Ovary (tissue), 7 donors: ENCODE measurements at regions not wholly inside any gene's neighbourhood (a gene's known extent, or its start where the extent isn't known, plus 50 kb on each side); places are given as distances from the start of the nearest gene placed in this dataset.
"Not testable (repeated sequence)": the region's sequence is repeated elsewhere in the genome, so short reads cannot be mapped to it uniquely, and the experiment has no call there.

Experiments
- DNase-seq, 5 donors: peaks; one replicate each; pipeline ENCODE4 v3.0.0-alpha.2; 2019 to 2020
- H3K27ac ChIP-seq, 2 donors: fragments of 200-600 bp; one replicate each; pipeline versions ENCODE4 v1.5.1 to v1.8.0; 2019 to 2022
- H3K27me3 ChIP-seq: fragments of 200-600 bp; one replicate; pipeline ENCODE4 v1.8.0; 2022
- H3K36me3 ChIP-seq: fragments of 200-600 bp; sonication (generic); one replicate; pipeline ENCODE4 v1.5.1; 2019
- H3K4me1 ChIP-seq: one replicate; pipeline ENCODE4 v1.8.1; 2013; ENCODE audit warnings: mild to moderate bottlenecking, moderate library complexity; ENCODE audit not compliant: insufficient read depth
- H3K4me3 ChIP-seq: fragments of 200-600 bp; sonication (generic); one replicate; pipeline ENCODE4 v1.5.1; 2017
- H3K9me3 ChIP-seq, 2 donors: fragments of 200-600 bp in 1 of 2; sonication (generic) in 1 of 2; one replicate each; pipeline versions ENCODE4 v1.5.1 to v1.8.1; 2013 to 2019; ENCODE audit warnings: mild to moderate bottlenecking in 1 of 2, moderate library complexity in 1 of 2
- CTCF ChIP-seq, 3 donors: fragments of 450-650 bp in 2 of 3; fragments of 200-600 bp in 1 of 3; IDR thresholded peaks; one replicate each; pipeline versions ENCODE4 v1.5.1 to v1.8.0; 2016 to 2022; ENCODE audit warnings: antibody characterized with exemption in 3 of 3, mild to moderate bottlenecking in 1 of 3
- EP300 ChIP-seq: sonication (generic); formaldehyde crosslinking; IDR thresholded peaks from one replicate; pipeline ENCODE4 v1.6.1; 2017; ENCODE audit warnings: antibody characterized with exemption
- POLR2A ChIP-seq: fragments of 450-650 bp; IDR thresholded peaks from one replicate; pipeline ENCODE4 v1.6.1; 2017; ENCODE audit warnings: antibody characterized with exemption, mild to moderate bottlenecking, moderate library complexity
- WGBS, 3 donors: extraction: QIAGEN DNeasy Blood & Tissue Kit in 1 of 3; methylation state at CpG; one replicate each; pipeline versions ENCODE4 v1.1.5 to v1.1.7; 2013 to 2017; 5-methylcytosine and 5-hydroxymethylcytosine counted together
- intact Hi-C, 4 donors: fragments of 100-400 bp; cut with DNase I; formaldehyde crosslinking; loops; one replicate each; pipeline versions ENCODE4 v1.11.0 to v1.15.1; 2022 to 2023
- donor health status: DM: no; HTN: no; CAD: no; lungs with moderate emphysema.
- donor health status: DM: no; HTN: no; CAD: no.
- donor health status: Bipolar disorder and iron deficiency.
- donor health status: DM: no; HTN: no; CAD: no.
- donor health status: DM: yes; HTN: yes; CAD: no.

- TF ChIP-seq EP300 (no peak), POLR2A (no peak), CTCF (IDR thresholded peaks at IDR 0.05) (no peak)
- H3K36me3 ChIP-seq = no peaks in the 10 kb centered on the region
- no peak for DNase-seq
- intact Hi-C loops = no loop called here
- no peaks in the 10 kb centered on the region for H3K4me1 ChIP-seq
- no peak overlapping the region for H3K27ac ChIP-seq
- no peaks in the 10 kb centered on the region for H3K27me3 ChIP-seq
- H3K9me3 ChIP-seq = no peaks in the 10 kb centered on the region
- no peak overlapping the region for H3K4me3 ChIP-seq
Measured at GRCh38 chr3:176615826-176616225, 581.5 kb downstream of the TBL1XR1 start.

GRCh38 chr3:176611703-176612102, 585.6 kb downstream of the TBL1XR1 start:
- H3K36me3 ChIP-seq = no peaks in the 10 kb centered on the region
- intact Hi-C loops = no loop called here
- no peaks in the 10 kb centered on the region for H3K9me3 ChIP-seq
- no peak overlapping the region for H3K27ac ChIP-seq
- WGBS, 3 donors = 88 to 92% (median 92%) methylated on average over 1 of the region's 1 CpG
- H3K4me3 ChIP-seq = no peak overlapping the region
- DNase-seq = no peak
- H3K4me1 ChIP-seq = no peaks in the 10 kb centered on the region
- TF ChIP-seq EP300 = no peak
- TF ChIP-seq CTCF (IDR thresholded peaks at IDR 0.05) = no peak
- no peak for TF ChIP-seq POLR2A
- no peaks in the 10 kb centered on the region for H3K27me3 ChIP-seq

GRCh38 chr3:176609361-176609760, 587.9 kb downstream of the TBL1XR1 start:
- Histone ChIP-seq H3K36me3 (no peaks in the 10 kb centered on the region), H3K4me1 (no peaks in the 10 kb centered on the region), H3K27ac (no peak overlapping the region), H3K4me3 (no peak overlapping the region), H3K27me3 (no peaks in the 10 kb centered on the region), H3K9me3 (no peaks in the 10 kb centered on the region)
- intact Hi-C loops = no loop called here
- no peak for TF ChIP-seq POLR2A
- TF ChIP-seq EP300 = no peak
- no peak for TF ChIP-seq CTCF (IDR thresholded peaks at IDR 0.05)
- WGBS, 3 donors = 71 to 94% (median 92%) methylated on average over 5 of the region's 5 CpGs
- no peak for DNase-seq

- DNase-seq, H3K27me3 ChIP-seq, intact Hi-C loops, H3K4me3 ChIP-seq, H3K4me1 ChIP-seq, H3K27ac ChIP-seq, H3K9me3 ChIP-seq, H3K36me3 ChIP-seq: not testable (repeated sequence)
- WGBS, 3 donors = 94 to 98% (median 95%) methylated on average over 2 of the region's 2 CpGs
Measured at GRCh38 chr3:176605553-176605952, 591.7 kb downstream of the TBL1XR1 start.

- intact Hi-C loops = no loop called here
- no peak for TF ChIP-seq POLR2A
- no peak for TF ChIP-seq EP300
- TF ChIP-seq CTCF (IDR thresholded peaks at IDR 0.05) = no peak
- Histone ChIP-seq H3K27me3 (no peaks in the 10 kb centered on the region), H3K4me3 (no peak overlapping the region), H3K9me3 (no peaks in the 10 kb centered on the region), H3K36me3 (no peaks in the 10 kb centered on the region), H3K27ac (no peak overlapping the region), H3K4me1 (no peaks in the 10 kb centered on the region)
- no peak for DNase-seq
Measured at GRCh38 chr3:176595307-176595706, 602.0 kb downstream of the TBL1XR1 start.
